Breast epithelium (tissue), 3 donors: ENCODE measurements at regions not wholly inside any gene's neighbourhood (a gene's known extent, or its start where the extent isn't known, plus 50 kb on each side); places are given as distances from the start of the nearest gene placed in this dataset.

Experiments
- POLR2A ChIP-seq: fragments of 450-650 bp; IDR thresholded peaks from one replicate; pipeline ENCODE4 v1.6.1; 2016; ENCODE audit warnings: antibody characterized with exemption, mild to moderate bottlenecking, moderate library complexity
- TF ChIP-seq, protein P1 (sequence below), 3 donors: fragments of 450-650 bp; IDR thresholded peaks; one replicate each; pipeline ENCODE4 v1.5.1; 2016 to 2017; ENCODE audit warnings: antibody characterized with exemption in 3 of 3, mild to moderate bottlenecking in 3 of 3, moderate library complexity in 3 of 3

DNA sequence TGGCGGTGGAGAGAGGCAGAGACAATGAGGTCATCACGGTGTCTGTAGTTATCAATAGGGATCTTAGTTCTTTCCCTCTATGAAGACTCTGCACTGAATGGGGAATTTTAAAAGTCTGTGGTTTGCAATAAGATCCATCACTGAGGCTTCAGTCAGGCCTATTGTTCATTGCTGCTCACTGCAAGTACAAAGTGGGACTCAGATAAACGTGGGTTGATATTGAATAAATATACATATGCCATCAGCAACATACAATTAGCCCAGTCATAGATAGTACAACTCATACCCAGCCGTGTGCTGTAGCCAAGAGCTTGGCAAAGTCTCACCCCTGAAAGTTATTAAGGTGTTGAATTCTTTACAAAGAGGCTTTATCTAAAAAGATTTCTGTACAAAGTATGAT, 88.4 kb downstream of the ENC1 start:
- TF ChIP-seq, protein P1, sequence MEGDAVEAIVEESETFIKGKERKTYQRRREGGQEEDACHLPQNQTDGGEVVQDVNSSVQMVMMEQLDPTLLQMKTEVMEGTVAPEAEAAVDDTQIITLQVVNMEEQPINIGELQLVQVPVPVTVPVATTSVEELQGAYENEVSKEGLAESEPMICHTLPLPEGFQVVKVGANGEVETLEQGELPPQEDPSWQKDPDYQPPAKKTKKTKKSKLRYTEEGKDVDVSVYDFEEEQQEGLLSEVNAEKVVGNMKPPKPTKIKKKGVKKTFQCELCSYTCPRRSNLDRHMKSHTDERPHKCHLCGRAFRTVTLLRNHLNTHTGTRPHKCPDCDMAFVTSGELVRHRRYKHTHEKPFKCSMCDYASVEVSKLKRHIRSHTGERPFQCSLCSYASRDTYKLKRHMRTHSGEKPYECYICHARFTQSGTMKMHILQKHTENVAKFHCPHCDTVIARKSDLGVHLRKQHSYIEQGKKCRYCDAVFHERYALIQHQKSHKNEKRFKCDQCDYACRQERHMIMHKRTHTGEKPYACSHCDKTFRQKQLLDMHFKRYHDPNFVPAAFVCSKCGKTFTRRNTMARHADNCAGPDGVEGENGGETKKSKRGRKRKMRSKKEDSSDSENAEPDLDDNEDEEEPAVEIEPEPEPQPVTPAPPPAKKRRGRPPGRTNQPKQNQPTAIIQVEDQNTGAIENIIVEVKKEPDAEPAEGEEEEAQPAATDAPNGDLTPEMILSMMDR (IDR thresholded peaks at IDR 0.05), result no peak
- TF ChIP-seq POLR2A, result no peak
